ENCODE measurements at regions not wholly inside any gene's neighbourhood (a gene's known extent, or its start where the extent isn't known, plus 50 kb on each side); places are given as distances from the start of the nearest gene placed in this dataset.

- Histone ChIP-seq H2AFZ (replicated peaks) (peak overlapping the region; percentile 71), H3K36me3 (no peaks in the 10 kb centered on the region), H3K79me2 (ENCODE audit: low read depth) (no peaks in the 10 kb centered on the region), H3K4me2 (no peak overlapping the region), H3K9me3 (ENCODE audit: low read depth) (no peaks in the 10 kb centered on the region), H3K27ac (no peak overlapping the region), H3K4me1 (no peaks in the 10 kb centered on the region), H3F3A (ENCODE audit: low read depth) (no peaks in the 10 kb centered on the region), H3K27me3 (no peaks in the 10 kb centered on the region), H3K4me3 (no peak overlapping the region), H4K20me1 (ENCODE audit: low read depth) (no peaks in the 10 kb centered on the region), H3K9ac (no peak overlapping the region)
- no peak overlapping the region for H3K27ac Mint-ChIP-seq
- peaks cover 2% of the 10 kb centered on the region for H3K36me3 Mint-ChIP-seq
- no peak overlapping the region for H3K4me3 Mint-ChIP-seq
- peaks cover under 1% of the 10 kb centered on the region for H3K4me1 Mint-ChIP-seq
- H3K9me3 Mint-ChIP-seq = peaks cover 16% of the 10 kb centered on the region
- peak; percentile 16 for DNase-seq (ENCODE audit: low spot score)
- H3K27me3 Mint-ChIP-seq (ENCODE audit: insufficient read depth, low read depth) = no peaks in the 10 kb centered on the region
- no peak for TF ChIP-seq EZH2phosphoT487 (IDR thresholded peaks at IDR 0.05)
- peak; percentile 46 for TF ChIP-seq CTCF (IDR thresholded peaks at IDR 0.05)
Observed at GRCh38 chr9:71223953-71224538, 102.6 kb upstream of the TRPM3 start.

DNA sequence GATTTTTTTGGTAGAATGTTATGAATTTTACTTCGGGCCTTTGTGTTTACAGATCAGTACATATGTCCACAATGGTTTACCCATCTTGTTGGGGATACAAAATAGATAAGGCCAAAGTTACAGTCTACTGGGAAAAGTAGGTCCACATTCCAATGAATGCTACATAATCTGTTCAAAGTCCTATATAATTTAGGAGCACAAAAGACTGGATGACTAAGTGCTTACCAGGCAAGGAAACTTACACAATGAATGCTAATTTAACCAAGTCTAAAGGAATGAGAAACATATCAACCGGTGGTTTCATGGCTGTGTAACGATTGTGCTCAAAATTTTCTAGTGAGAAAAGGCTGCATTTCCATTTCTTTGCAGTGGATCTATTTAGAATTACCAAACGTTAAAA lies 97.4 kb upstream of the TRPM3 start:
- Histone ChIP-seq H3K79me2 (ENCODE audit: low read depth) (no peaks in the 10 kb centered on the region), H3F3A (ENCODE audit: low read depth) (no peaks in the 10 kb centered on the region), H3K4me1 (peaks cover 6% of the 10 kb centered on the region), H2AFZ (replicated peaks) (peak overlapping the region; percentile 73), H3K36me3 (peaks cover 3% of the 10 kb centered on the region), H3K4me2 (no peak overlapping the region), H3K9me3 (ENCODE audit: low read depth) (peaks cover 3% of the 10 kb centered on the region), H3K27ac (no peak overlapping the region), H3K9ac (no peak overlapping the region), H3K4me3 (no peak overlapping the region), H4K20me1 (ENCODE audit: low read depth) (no peaks in the 10 kb centered on the region), H3K27me3 (no peaks in the 10 kb centered on the region)
- no peak overlapping the region for H3K4me3 Mint-ChIP-seq
- no peak overlapping the region for H3K27ac Mint-ChIP-seq
- peaks cover 18% of the 10 kb centered on the region for H3K4me1 Mint-ChIP-seq
- no peak for TF ChIP-seq CTCF (IDR thresholded peaks at IDR 0.05)
- TF ChIP-seq EZH2 (IDR thresholded peaks at IDR 0.05) = no peak
- TF ChIP-seq EZH2phosphoT487 (IDR thresholded peaks at IDR 0.05) = no peak
- H3K27me3 Mint-ChIP-seq (ENCODE audit: insufficient read depth, low read depth) = no peaks in the 10 kb centered on the region
- peaks cover 9% of the 10 kb centered on the region for H3K9me3 Mint-ChIP-seq
- no peaks in the 10 kb centered on the region for H3K36me3 Mint-ChIP-seq
- DNase-seq (ENCODE audit: low spot score) = no peak

DNA sequence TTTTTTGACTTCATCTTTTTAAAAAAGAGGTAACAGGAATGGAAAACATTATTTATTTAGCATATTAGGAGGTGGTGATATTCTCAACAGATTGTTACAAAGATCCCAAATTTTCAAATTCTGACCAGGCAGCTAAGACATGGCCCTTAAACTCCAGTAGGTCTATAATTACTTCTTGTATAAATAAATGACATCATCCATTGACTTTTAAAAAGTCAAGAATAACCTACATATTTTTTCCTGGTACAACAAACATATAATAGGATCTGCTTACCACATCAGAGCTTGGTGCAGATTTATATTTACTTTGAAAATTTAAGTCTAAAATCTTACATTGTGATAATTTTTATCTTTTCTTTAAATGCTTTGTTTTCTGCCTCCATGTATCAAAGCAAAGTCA lies 92.2 kb upstream of the TRPM3 start:
- H3K4me3 ChIP-seq = no peak overlapping the region
- peaks cover 10% of the 10 kb centered on the region for H3K9me3 ChIP-seq (ENCODE audit: low read depth)
- Mint-ChIP-seq H3K36me3 (peaks cover 3% of the 10 kb centered on the region), H3K4me3 (no peak overlapping the region), H3K27me3 (ENCODE audit: insufficient read depth, low read depth) (no peaks in the 10 kb centered on the region), H3K9me3 (peaks cover 21% of the 10 kb centered on the region), H3K27ac (no peak overlapping the region), H3K4me1 (peaks cover 13% of the 10 kb centered on the region)
- TF ChIP-seq EZH2phosphoT487 (IDR thresholded peaks at IDR 0.05) (no peak), CTCF (IDR thresholded peaks at IDR 0.05) (no peak), EZH2 (IDR thresholded peaks at IDR 0.05) (no peak)
- no peaks in the 10 kb centered on the region for H3F3A ChIP-seq (ENCODE audit: low read depth)
- no peaks in the 10 kb centered on the region for H3K27me3 ChIP-seq
- H3K27ac ChIP-seq = no peak overlapping the region
- no peaks in the 10 kb centered on the region for H3K79me2 ChIP-seq (ENCODE audit: low read depth)
- no peak for DNase-seq (ENCODE audit: low spot score)
- peaks cover 6% of the 10 kb centered on the region for H3K4me1 ChIP-seq
- H3K9ac ChIP-seq = no peak overlapping the region
- H3K36me3 ChIP-seq = peaks cover 11% of the 10 kb centered on the region
- H3K4me2 ChIP-seq = no peak overlapping the region
- no peak overlapping the region for H2AFZ ChIP-seq (replicated peaks)
- H4K20me1 ChIP-seq (ENCODE audit: low read depth) = no peaks in the 10 kb centered on the region
